ENCODE measurements at regions not wholly inside any gene's neighbourhood (a gene's known extent, or its start where the extent isn't known, plus 50 kb on each side); places are given as distances from the start of the nearest gene placed in this dataset.

DNA sequence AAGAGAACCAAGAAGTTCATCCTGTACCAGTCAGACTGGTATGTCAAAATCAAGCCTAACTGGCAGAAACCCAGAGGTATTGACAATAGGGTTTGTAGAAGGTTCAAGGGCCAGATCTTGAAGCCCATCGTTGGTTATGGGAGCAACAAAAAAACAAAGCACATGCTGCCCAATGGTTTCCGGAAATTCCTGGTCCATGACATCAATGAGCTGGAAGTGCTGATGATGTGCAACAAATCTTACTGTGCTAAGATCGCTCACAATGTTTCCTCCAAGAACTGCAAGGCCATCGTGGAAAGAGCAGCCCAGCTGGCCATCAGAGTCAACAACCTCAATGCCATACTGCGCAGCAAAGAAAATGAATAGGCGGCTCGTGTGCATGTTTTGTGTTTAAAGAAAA lies 172.7 kb upstream of the MED14 start:
- TF ChIP-seq CTCF (IDR thresholded peaks at IDR 0.05 in 2 of 3, conservative IDR thresholded peaks at IDR 0.05 in 1 of 3; ENCODE audit: control insufficient read depth in 2 of 3, extremely low read depth in 1 of 3, insufficient read depth in 1 of 3, low read depth in 3 of 3, low read length in 3 of 3) (no peak), NR2F1 (conservative IDR thresholded peaks at IDR 0.05) (no peak), CBFB (IDR thresholded peaks at IDR 0.05; ENCODE audit: low read depth) (no peak), BRCA1 (IDR thresholded peaks at IDR 0.05; ENCODE audit: low read depth, low read length) (no peak), NRF1 (conservative IDR thresholded peaks at IDR 0.05; ENCODE audit: low read depth, low read length) (no peak), RFX5 (IDR thresholded peaks at IDR 0.05; ENCODE audit: low read depth, low read length) (no peak), EZH2 (IDR thresholded peaks at IDR 0.05; ENCODE audit: borderline replicate concordance, control insufficient read depth, low read depth, low read length) (no peak), CREB1 (IDR thresholded peaks at IDR 0.05; ENCODE audit: low read depth) (no peak), FOXK2 (IDR thresholded peaks at IDR 0.05) (no peak), EP300 (IDR thresholded peaks at IDR 0.05; ENCODE audit: borderline replicate concordance in 1 of 2, control insufficient read depth in 1 of 2, low read depth in 2 of 2, low read length in 2 of 2) (no peak), MAX (IDR thresholded peaks at IDR 0.05; ENCODE audit: low read depth, low read length) (no peak), NR2C2 (IDR thresholded peaks at IDR 0.05; ENCODE audit: borderline replicate concordance, control insufficient read depth, insufficient read length, low read depth) (no peak), NFXL1 (IDR thresholded peaks at IDR 0.05; ENCODE audit: borderline replicate concordance) (no peak)
- TF ChIP-seq, protein P1, sequence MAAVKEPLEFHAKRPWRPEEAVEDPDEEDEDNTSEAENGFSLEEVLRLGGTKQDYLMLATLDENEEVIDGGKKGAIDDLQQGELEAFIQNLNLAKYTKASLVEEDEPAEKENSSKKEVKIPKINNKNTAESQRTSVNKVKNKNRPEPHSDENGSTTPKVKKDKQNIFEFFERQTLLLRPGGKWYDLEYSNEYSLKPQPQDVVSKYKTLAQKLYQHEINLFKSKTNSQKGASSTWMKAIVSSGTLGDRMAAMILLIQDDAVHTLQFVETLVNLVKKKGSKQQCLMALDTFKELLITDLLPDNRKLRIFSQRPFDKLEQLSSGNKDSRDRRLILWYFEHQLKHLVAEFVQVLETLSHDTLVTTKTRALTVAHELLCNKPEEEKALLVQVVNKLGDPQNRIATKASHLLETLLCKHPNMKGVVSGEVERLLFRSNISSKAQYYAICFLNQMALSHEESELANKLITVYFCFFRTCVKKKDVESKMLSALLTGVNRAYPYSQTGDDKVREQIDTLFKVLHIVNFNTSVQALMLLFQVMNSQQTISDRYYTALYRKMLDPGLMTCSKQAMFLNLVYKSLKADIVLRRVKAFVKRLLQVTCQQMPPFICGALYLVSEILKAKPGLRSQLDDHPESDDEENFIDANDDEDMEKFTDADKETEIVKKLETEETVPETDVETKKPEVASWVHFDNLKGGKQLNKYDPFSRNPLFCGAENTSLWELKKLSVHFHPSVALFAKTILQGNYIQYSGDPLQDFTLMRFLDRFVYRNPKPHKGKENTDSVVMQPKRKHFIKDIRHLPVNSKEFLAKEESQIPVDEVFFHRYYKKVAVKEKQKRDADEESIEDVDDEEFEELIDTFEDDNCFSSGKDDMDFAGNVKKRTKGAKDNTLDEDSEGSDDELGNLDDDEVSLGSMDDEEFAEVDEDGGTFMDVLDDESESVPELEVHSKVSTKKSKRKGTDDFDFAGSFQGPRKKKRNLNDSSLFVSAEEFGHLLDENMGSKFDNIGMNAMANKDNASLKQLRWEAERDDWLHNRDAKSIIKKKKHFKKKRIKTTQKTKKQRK (IDR thresholded peaks at IDR 0.05; ENCODE audit: low read depth, low read length): no peak
